HG02642 (cell line): ENCODE measurements at regions not wholly inside any gene's neighbourhood (a gene's known extent, or its start where the extent isn't known, plus 50 kb on each side); places are given as distances from the start of the nearest gene placed in this dataset.

Experiments
- ATAC-seq: cut with Tn5 transposase; IDR thresholded peaks from one replicate; pipeline ENCODE4 v1.9.1; 2021; ENCODE audit warnings: mild to moderate bottlenecking; ENCODE audit not compliant: unreplicated experiment, poor library complexity

DNA sequence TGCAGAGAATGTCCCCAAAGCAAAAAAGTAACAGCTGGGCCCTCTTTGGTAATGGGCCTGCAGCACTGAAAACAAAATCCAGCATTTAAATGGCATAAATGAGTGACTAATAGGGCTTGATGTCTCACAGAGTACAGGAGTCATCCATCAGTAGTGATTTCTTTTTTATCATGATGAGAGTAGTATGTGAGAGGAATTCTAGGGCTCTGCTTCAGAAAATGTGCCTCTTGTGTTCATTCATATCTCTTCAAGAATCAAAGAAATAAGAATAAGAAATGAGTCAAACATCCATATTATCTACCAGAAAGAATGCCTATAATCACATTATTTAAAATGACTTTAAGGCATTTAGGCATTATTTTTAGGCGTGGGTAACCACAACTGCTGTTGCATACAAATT, 792.9 kb upstream of the HTR2C start:
- no peak for ATAC-seq

DNA sequence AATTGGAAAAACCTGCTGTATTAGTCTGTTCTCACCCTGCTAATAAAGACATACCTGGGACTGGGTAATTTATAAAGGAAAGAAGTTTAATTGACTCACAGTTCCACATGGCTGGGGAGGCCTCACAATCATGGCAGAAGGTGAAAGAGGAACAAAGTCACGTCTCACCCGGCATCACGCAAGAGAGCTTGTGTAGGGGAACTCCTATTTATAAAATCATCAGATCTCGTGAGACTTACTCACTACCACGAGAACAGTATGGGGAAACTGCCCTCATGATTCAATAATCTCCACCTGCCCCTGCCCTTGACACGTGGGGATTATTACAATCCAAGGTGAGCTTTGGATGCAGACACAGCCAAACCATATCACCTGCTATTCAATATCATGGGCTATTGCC, 799.1 kb upstream of the HTR2C start:
- peak; percentile 67 for ATAC-seq

DNA sequence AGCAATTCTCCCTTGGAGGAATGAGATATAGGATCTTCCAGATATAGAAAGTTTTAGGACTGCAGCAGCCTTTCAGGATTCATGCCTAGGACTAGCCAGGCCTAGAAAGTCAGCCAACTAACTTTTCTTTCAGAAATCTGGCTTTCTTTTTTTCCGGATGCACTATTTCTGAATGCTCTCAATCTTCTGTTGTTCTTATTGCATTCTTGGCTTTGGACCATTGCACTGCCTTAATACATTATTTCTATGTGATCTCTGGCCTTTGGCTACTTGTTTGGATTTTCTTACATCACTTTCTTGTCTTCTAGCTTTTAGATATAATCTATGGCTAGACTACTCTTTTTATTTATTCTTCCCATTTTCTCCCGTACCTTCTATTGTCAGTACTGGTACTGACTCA, 813.1 kb upstream of the HTR2C start:
- ATAC-seq, result no peak

DNA sequence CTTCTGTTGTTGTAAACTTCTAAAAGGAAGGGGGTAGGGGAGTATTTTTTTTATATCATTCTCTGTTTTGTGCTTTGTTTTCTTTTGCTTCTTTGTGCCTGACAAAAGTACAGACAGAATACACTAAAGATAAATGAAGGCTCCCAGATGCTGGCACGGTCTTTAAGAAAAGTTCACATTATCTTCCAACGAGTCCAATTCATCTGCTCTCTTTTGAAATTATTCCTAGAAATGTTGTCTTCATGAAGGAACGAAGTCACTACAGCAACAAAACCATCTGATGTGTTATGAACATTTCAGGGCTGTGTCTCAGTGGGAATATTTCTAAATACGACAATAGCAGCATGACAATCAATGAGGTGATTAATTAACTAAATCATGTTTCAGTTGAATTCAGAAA, 813.8 kb upstream of the HTR2C start:
- ATAC-seq, result no peak

DNA sequence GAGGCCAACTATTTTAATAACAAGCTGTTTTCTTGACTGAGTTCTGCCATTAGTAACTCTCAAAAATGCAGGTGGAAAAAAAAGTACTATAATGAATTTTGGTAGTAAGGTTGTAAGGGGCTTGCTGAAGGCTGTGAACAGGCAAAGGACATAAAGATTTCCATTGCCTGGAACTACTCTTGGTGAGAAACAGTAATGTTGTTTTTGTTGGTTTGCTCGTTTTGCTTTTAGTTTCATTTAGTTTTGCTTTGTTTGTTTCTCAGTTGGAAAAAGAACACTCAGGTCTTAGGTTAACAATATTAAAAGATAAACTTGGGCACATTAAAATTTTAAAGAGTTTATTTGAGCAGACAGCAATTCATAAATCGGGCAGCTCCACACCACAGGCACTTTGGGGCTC, 824.5 kb upstream of the HTR2C start:
- ATAC-seq, result no peak

DNA sequence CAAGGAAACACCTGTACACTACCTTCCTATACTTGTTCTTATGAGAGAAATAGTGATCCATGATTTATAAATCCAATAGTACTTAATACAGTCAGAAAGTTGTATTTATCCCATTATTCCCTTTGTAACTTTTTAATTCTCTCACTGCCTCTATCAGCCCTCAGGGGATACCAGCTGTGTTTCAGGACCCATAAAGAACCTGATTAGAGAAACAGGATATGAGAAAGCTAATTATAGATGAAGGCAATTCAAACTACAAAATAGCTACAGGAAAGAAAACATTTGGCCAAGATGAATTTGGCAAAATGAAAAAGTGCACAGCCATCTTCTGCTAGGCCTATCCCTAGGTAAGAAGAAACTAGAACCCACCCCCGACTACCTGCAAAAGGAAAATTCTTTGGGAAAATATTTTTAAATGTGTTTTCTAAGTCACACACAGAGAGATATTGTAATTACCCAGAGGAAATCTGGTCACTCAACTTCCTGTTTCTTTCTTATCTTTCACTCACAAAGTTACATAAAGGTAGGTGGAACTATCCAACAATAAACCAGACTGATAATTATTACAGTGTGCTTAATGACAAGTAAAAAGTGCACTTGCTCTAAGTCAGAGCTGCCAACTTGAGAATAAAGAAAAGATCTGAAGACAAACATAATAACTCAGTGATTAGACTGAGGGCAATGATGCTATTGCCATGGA, 836.5 kb upstream of the HTR2C start:
- ATAC-seq, result peak; percentile 68

DNA sequence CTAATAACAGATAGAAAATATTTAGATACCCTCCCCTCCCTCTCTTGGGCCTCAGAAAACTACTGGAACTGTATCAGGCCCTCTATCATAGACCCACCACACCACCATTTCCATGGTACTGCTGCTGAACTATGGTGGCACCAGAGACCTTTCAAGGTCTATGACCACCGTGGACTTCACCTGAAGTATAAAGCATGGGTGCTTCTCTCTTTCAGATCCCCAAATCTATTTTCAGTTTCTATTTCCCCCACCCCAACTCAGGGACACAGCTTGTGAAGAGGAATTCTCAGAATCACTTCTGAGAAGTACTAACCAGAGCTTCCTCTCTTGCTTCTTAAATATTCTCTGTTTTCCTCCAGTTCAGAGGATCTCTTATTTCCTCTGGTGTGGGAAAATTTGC, 840.8 kb upstream of the HTR2C start:
- peak; percentile 65 for ATAC-seq

DNA sequence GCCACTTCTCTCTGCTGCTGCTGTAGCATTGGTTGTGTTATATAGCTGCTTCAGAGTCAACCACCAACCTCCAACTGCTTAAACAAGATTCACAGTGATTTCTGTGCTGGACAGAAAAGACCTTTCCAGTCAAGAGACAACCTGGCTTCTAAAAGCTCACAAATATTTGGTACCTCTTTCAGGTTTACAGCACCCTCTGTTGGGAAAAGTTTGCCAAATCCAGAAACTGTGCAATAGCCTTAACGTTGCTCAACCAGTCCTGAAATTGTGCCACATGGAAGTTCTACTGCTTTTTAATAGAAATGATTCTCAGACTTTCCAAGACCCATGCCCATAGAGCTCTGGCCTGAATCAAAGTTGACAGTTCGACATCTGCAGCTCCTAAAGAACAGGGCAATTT, 842.1 kb upstream of the HTR2C start:
- ATAC-seq, result no peak

DNA sequence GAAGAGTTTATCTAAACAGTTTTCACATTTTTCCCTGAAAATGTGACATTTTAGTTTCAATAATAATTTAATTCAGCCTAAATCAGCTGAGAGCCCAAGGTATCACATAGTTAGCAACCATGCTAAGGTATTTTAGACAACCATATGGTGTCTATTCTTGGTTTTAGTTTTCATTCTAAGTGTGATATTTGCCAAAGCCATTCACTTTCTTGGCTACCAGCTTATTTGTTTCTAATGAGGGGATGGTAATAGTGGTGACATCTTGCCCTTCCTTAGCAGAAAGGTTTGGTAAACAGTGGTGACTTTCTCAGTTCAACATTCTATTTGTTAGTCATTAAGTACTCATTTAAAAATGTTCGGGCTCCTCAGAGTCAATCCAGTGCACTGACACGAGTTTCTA, 854.9 kb upstream of the HTR2C start:
- no peak for ATAC-seq

DNA sequence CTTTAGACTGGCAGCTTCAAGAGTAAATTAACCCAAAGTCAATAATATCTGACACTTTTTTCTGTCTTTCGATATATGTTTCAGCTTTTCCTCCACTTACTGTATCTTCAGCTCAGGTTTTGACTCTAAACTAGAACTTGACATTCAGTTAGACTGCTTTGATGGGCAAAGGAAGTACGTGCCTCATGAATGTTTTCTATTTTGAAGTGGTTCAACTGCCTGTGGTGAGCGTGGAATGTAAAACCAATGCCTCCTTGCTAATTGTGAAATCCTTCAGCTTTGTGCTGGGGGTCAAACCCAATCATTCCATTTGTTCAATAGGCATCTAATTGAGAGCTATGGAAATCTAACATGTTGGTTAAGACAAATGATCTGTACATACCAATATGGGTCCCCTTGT, 857.0 kb upstream of the HTR2C start:
- ATAC-seq, result no peak

DNA sequence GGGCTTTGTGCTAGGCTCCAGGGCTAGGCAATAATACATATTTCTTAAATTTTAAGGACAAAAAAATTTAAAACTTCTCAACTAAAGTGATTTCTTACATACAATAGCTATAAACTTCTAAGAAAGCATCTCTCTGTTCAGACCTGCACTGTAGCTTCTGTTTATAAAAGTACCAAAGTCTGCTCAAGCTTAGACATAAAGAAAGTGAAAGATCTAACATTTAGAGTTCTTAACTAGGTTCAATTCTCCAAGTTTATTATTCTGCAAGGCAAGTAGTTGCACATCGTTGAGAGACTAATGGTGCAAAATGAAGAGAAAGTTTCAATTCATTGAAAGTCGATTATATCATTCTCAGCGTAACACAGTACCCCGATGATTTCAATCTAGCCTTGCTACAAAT, 857.4 kb upstream of the HTR2C start:
- ATAC-seq, result no peak

DNA sequence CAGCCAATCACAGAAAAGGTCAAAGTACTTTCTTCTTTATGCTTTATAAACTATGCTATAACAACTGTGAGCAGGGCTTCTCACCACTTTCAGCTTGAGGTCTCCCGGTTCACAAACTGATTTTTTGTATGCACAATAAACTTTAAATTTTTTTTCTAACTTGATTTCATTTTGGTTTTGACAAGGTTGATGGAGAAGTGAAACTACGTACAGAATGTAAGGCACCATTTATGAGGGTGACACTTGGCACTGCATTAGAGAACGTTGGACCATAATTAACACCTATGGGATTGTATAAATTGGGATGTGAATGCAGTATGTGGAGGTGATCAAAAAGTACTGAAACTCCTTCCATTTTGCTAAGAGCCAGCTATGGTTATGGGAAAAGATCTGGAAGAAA, 857.9 kb upstream of the HTR2C start:
- no peak for ATAC-seq

DNA sequence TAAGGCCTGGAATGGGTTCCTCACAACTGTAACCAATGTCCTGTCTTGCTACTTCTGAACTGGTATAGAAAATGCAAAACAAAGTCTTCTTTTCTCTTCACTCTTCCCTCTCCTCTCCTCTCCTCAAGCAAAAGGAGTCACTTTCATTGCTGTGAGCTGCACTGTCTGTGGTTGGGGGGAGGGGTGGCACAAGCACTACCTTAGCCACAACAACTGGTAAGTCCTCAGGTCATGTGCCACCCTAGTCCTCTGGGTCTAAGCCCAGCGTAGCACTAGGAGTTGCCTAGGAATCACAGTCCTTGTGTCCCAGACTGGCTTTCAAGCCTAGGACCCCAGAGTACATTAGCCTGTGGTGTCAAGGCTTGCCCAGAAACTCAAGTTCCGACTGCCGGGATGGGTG, 859.3 kb upstream of the AMOT start:
- no peak for ATAC-seq

DNA sequence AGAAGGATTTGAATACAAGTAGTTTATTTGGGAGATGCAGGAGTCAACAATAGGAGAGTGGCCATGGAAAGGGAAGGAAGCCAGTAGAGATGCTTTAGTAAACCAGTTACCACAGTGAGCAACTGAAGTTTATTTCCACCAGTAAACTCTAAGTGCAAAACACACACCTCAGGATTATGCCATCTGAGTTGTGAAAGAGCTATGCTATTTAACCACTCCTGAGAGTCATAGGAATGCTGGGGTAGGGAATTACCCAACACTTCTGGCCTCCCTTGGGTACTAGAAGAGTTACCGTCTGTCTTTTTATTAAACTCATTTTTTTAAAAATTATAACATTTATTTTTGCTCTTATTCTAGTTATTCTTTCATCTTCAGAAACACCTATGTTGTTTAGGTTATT, 834.6 kb upstream of the AMOT start:
- no peak for ATAC-seq

DNA sequence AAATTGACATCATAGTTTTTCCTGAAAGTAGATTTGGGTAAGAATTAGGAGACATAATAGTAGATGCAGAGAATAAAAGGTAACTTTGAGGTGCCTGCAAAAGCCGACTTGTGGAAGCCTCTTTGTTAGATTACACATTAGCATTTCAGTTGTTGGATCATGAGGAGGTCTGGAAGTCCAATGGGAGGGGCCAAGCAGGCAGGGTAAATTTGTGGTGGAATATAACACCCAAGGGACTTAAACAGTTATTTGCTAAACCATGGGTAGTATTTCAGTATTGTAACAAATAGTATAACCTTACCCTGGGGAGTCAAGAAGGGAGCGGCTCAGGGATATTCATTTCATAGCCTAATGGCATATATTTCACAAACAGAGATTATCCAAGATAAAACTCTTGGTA, 810.7 kb upstream of the AMOT start:
- ATAC-seq, result no peak

DNA sequence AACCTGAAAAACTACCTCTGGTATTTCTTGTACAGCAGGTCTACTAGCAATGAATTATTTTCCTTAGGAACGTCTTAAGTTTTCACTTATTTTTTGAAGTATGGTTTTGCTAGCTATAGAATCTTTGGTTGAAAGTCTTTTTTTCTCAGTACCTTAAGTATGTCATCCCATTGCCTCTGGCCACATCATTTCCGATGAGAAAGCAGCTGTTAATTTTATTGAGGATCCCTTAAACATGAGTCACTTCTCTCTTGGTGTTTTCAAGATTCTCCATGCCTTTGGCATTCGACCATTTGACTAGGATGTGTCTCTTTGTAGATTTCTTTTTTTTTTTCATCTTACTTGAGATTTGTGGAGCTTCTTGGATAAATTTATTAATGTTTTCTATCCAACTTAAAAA, 803.8 kb upstream of the AMOT start:
- no peak for ATAC-seq

DNA sequence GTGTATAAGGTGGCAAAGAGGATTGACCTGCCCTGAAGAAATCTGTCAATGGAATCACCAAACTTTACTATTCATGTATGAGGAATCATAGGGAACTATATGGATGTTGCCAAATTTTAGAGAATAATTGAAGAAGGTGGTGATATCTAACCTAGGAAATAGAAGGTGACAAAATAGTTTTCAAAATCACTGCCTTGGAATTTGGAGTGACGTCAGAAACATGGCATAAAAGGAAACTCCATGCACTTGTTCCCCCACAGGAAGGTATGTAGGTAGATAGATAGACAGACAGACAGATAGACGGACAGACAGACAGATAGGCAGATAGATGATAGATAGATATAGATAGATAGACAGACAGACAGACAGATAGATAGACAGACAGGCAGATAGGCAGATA, 793.9 kb upstream of the AMOT start:
- no peak for ATAC-seq

DNA sequence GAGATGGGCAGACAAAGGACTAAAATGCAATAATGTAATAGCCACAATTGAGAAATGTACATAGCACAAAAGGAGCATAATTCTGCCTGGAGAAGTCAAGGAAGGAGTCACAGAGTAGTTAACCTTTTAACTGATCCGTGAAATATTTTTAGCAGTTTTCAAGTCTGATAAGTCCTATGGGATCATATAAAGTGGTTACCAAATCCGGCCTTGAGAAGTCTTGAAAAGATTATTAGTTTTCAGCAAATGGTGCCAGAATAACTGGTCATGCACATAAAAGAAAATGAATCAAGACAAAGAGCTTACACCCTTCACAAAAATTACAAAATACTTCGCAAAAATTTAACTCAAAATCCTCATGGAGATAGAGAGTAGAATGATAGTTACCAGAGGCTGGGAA, 788.7 kb upstream of the AMOT start:
- no peak for ATAC-seq

DNA sequence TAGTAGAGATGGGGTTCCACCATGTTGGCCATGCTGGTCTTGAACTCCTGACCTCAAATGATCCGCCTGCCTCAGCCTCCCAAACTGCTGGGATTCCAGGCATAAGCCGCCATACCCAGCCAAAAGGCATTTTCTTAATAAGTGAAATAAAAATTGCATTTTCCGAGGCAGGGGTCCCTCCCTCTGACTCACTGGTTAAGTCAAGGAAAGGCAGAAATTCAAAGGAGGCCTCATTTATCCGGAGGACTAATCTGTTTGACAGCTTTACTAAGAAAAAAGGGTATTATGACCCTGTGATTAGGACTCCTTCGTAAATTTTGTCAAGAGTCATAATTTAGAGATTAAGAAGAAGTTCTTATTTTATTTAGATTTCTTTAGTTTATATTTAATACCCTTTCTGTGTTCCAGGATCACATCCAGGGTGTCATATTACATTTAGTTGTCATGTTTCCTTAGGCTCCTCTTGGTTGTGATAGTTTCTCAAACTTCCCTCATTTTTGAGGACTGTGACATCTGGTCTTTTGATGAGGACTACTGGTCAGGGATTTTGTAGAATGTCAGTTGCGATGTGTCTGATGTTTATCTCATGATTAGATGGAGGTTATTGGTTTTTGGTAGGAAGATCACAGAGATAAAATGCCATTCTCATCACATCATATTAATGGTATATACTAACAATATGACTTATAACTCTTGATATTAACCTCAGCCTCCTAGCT, 753.7 kb upstream of the AMOT start:
- ATAC-seq, result no peak

DNA sequence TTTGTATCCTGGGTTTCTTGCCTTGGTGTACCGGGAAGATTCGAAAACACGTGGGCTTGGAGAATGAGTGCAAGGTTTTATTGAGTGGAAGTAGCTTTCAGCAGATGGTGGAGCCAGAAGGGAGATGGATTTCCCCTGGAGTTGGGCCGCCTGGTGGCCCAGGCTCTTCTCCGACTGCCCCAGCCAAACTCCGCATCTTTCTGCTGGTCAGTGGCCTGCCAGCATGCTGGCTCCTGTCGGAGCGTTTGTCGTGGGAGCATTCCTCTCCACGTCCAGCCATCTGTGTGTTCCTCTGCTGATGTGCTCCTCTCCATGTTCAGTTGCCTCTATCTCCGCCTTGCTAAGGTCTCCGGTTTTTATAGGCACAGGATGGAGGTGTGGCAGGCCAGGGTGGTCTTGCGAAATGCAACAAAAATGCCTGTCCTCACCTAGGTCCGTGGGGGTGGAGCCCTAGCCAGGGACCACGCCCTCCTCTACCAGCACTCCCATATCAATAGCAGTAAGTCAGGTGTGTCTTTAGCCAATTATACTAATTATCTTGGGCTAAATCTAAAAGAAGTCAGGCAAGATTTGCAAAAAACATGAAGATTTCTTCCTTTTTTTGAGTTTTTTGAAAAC, 745.8 kb upstream of the AMOT start:
- ATAC-seq, result no peak

DNA sequence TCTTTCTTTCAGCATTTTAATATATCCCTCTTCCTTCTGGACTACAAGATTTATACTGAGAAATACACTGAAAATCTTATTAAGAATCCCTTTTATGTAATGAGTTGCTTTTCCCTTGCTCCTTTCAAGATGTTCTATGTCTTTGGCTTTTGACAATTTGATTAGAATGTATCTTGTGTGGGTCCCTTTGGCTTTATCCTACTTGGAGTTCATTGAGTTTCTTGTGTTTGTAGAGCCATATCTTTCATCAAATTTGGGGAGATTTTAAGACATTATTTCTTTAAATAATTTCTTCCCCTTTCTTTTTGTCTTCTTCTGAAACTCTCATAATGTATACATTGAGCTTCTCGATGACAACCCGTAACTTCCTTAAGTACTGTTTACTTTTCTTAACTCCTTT, 739.9 kb upstream of the AMOT start:
- no peak for ATAC-seq

DNA sequence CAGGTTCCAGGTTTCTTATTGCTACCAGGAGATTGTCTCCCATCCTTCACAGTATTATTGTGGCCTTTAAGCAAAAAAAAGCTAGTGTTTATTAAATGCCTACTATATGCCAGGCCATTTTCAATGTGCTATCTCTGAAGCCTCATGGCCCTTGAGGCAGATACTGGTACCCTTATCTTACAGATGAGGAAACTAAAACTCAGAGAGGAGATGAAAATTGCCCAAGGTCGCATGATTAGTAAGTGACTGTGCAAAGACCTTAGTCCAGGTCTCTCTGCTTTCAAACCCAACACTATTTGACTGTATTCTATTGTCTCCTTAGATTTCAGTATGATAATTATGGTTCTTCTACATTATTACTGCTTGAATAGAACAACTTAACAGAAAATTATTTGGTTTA, 717.9 kb upstream of the AMOT start:
- ATAC-seq, result no peak
